Stomach (tissue), 8 donors: ENCODE measurements at regions not wholly inside any gene's neighbourhood (a gene's known extent, or its start where the extent isn't known, plus 50 kb on each side); places are given as distances from the start of the nearest gene placed in this dataset.

ENCODE experiments used
- DNase-seq, 2 donors: peaks; one replicate each; pipeline versions ENCODE4 v3.0.0 to v3.0.0-alpha.2; 2013 to 2019
- H3K27ac ChIP-seq, 5 donors: fragments of 200-600 bp in 4 of 5; sonication (generic) in 4 of 5; one replicate each; pipeline ENCODE4 v1.5.1; 2013 to 2019; ENCODE audit warnings: mild to moderate bottlenecking in 1 of 5, moderate library complexity in 1 of 5
- H3K27me3 ChIP-seq, 3 donors: fragments of 200-600 bp; sonication (generic); one replicate each; pipeline ENCODE4 v1.5.1; 2017 to 2019; ENCODE audit warnings: mixed run types in 1 of 3
- H3K36me3 ChIP-seq, 4 donors: fragments of 200-600 bp; sonication (generic); 1 replicate in 3 of 4; 2 replicates in 1 of 4; pipeline ENCODE4 v1.5.1; 2016 to 2019
- H3K4me1 ChIP-seq, 4 donors: fragments of 200-600 bp; sonication (generic); one replicate each; pipeline ENCODE4 v1.5.1; 2016 to 2019
- H3K4me3 ChIP-seq, 4 donors: fragments of 200-600 bp; sonication (generic) in 3 of 4; one replicate each; pipeline ENCODE4 v1.5.1; 2016 to 2019; ENCODE audit warnings: mild to moderate bottlenecking in 1 of 4
- H3K9me3 ChIP-seq, 4 donors: fragments of 200-600 bp; sonication (generic); one replicate each; pipeline ENCODE4 v1.5.1; 2016 to 2019
- CTCF ChIP-seq, 7 experiments: fragments of 450-650 bp in 4 of 7; fragments of 200-600 bp in 3 of 7; sonication (generic) in 3 of 7; IDR thresholded peaks; one replicate each; pipeline ENCODE4 v1.5.1; 2016 to 2019; ENCODE audit warnings: antibody characterized with exemption in 7 of 7, control low read depth in 2 of 7, mild to moderate bottlenecking in 1 of 7
- EP300 ChIP-seq: sonication (generic); formaldehyde crosslinking; IDR thresholded peaks from one replicate; pipeline ENCODE4 v1.6.1; 2017; ENCODE audit warnings: antibody characterized with exemption
- POLR2A ChIP-seq, 4 donors: fragments of 450-650 bp; IDR thresholded peaks; one replicate each; pipeline ENCODE4 v1.6.1; 2016; ENCODE audit warnings: antibody characterized with exemption in 4 of 4, control low read depth in 2 of 4, mild to moderate bottlenecking in 1 of 4, moderate library complexity in 1 of 4
- POLR2AphosphoS5 ChIP-seq, 3 donors: sonication (generic); formaldehyde crosslinking; IDR thresholded peaks; one replicate each; pipeline ENCODE4 v1.6.1; 2016; ENCODE audit warnings: antibody characterized with exemption in 3 of 3
- WGBS, 5 donors: extraction: QIAGEN DNeasy Blood & Tissue Kit in 3 of 5; methylation state at CpG; one replicate each; pipeline versions ENCODE4 v1.1.5 to v1.1.7; 2013 to 2018; 5-methylcytosine and 5-hydroxymethylcytosine counted together
- intact Hi-C: fragments of 100-400 bp; cut with DNase I; formaldehyde crosslinking; loops from one replicate; pipeline ENCODE4 v1.15.1; 2023; ENCODE audit warnings: low total_unique reads
- donor health status: healthy with polysubstance abuse.
- donor health status: Bipolar disorder and iron deficiency.
- donor health status: healthy.

GRCh38 chr5:164439799-164440198 is 934.4 kb downstream of the MAT2B start:
- no peak overlapping the region for H3K27ac ChIP-seq
- H3K27me3 ChIP-seq, result no peaks in the 10 kb centered on the region
- no peak overlapping the region for H3K4me3 ChIP-seq
- H3K9me3 ChIP-seq, result no peaks in the 10 kb centered on the region
- intact Hi-C loops, result no loop called here
- TF ChIP-seq POLR2AphosphoS5 (IDR thresholded peaks at IDR 0.05) (no peak), POLR2A (IDR thresholded peaks at IDR 0.05) (no peak), CTCF (IDR thresholded peaks at IDR 0.05) (no peak), EP300 (no peak)
- no peaks in the 10 kb centered on the region for H3K4me1 ChIP-seq
- H3K36me3 ChIP-seq, result no peaks in the 10 kb centered on the region
- no peak for DNase-seq
- 15 to 45% (median 26%) methylated on average over 1 of the region's 1 CpG for WGBS, 5 donors

GRCh38 chr5:164449460-164449859 is 944.0 kb downstream of the MAT2B start:
- no peak for TF ChIP-seq POLR2AphosphoS5 (IDR thresholded peaks at IDR 0.05)
- no peak for TF ChIP-seq POLR2A (IDR thresholded peaks at IDR 0.05)
- TF ChIP-seq CTCF (IDR thresholded peaks at IDR 0.05), result no peak
- no peak for TF ChIP-seq EP300
- intact Hi-C loops, result no loop called here
- H3K27me3 ChIP-seq, result no peaks in the 10 kb centered on the region

GRCh38 chr5:164466033-164466432 is 960.6 kb downstream of the MAT2B start:
- Histone ChIP-seq H3K27me3 (no peaks in the 10 kb centered on the region), H3K4me3 (no peak overlapping the region), H3K9me3 (no peaks in the 10 kb centered on the region), H3K27ac (no peak overlapping the region), H3K36me3 (no peaks in the 10 kb centered on the region), H3K4me1 (no peaks in the 10 kb centered on the region)
- DNase-seq, result no peak
- no peak for TF ChIP-seq CTCF (IDR thresholded peaks at IDR 0.05)
- no peak for TF ChIP-seq EP300
- no peak for TF ChIP-seq POLR2A (IDR thresholded peaks at IDR 0.05)
- TF ChIP-seq POLR2AphosphoS5 (IDR thresholded peaks at IDR 0.05), result no peak
- intact Hi-C loops, result no loop called here

More at GRCh38 chr5:164449460-164449859, 944.0 kb downstream of the MAT2B start:
- no peak overlapping the region for H3K27ac ChIP-seq
- no peak overlapping the region for H3K4me3 ChIP-seq
- no peaks in the 10 kb centered on the region for H3K36me3 ChIP-seq
- 72 to 90% (median 83%) methylated on average over 1 of the region's 1 CpG for WGBS, 5 donors
- no peak for DNase-seq
- no peaks in the 10 kb centered on the region for H3K4me1 ChIP-seq
- no peaks in the 10 kb centered on the region for H3K9me3 ChIP-seq

GRCh38 chr5:164470312-164470711 is 964.9 kb downstream of the MAT2B start:
- 61 to 84% (median 73%) methylated on average over 1 of the region's 1 CpG for WGBS, 5 donors
- intact Hi-C loops, result no loop called here
- H3K27me3 ChIP-seq, result no peaks in the 10 kb centered on the region
- no peak for TF ChIP-seq POLR2AphosphoS5 (IDR thresholded peaks at IDR 0.05)
- no peak for TF ChIP-seq CTCF (IDR thresholded peaks at IDR 0.05)
- no peak for TF ChIP-seq POLR2A (IDR thresholded peaks at IDR 0.05)
- no peak for TF ChIP-seq EP300
- H3K36me3 ChIP-seq, result no peaks in the 10 kb centered on the region
- H3K27ac ChIP-seq, result no peak overlapping the region
- H3K4me1 ChIP-seq, result no peaks in the 10 kb centered on the region
- H3K4me3 ChIP-seq, result no peak overlapping the region
- no peak for DNase-seq
- no peaks in the 10 kb centered on the region for H3K9me3 ChIP-seq

- Histone ChIP-seq H3K4me3 (no peak overlapping the region), H3K9me3 (no peaks in the 10 kb centered on the region), H3K27ac (no peak overlapping the region), H3K36me3 (no peaks in the 10 kb centered on the region), H3K27me3 (no peaks in the 10 kb centered on the region), H3K4me1 (no peaks in the 10 kb centered on the region)
- DNase-seq, result no peak
- WGBS, 5 donors, result 53 to 70% (median 62%) methylated on average over 1 of the region's 1 CpG
- TF ChIP-seq CTCF (IDR thresholded peaks at IDR 0.05), result no peak
- TF ChIP-seq POLR2AphosphoS5 (IDR thresholded peaks at IDR 0.05), result no peak
- no peak for TF ChIP-seq EP300
- TF ChIP-seq POLR2A (IDR thresholded peaks at IDR 0.05), result no peak
- intact Hi-C loops, result no loop called here
These were observed 966.7 kb downstream of the MAT2B start for GRCh38 chr5:164472165-164472564.
